GM23338 (cell line): ENCODE measurements at regions not wholly inside any gene's neighbourhood (a gene's known extent, or its start where the extent isn't known, plus 50 kb on each side); places are given as distances from the start of the nearest gene placed in this dataset.

Experiments used
- ATAC-seq: fragments of 200-7000 bp; cut with Tn5 transposase; 3 replicates; pipeline ENCODE4 v1.9.1; 2020
- DNase-seq: peaks from one replicate; pipeline ENCODE4 v3.0.0-alpha.2; 2015; ENCODE audit warnings: low spot score
- H2AFZ ChIP-seq: fragments of 200-600 bp; sonication (generic); 2 replicates; pipeline ENCODE4 v1.8.0; 2016; ENCODE audit warnings: antibody characterized with exemption, mild to moderate bottlenecking, moderate library complexity
- H3F3A ChIP-seq: fragments of 200-600 bp; sonication (generic); replicated peaks from 2 replicates; pipeline ENCODE4 v1.8.0; 2017; ENCODE audit warnings: antibody characterized with exemption, mixed run types, low read depth
- H3K27ac ChIP-seq: fragments of 200-600 bp; sonication (generic); 2 replicates; pipeline ENCODE4 v1.6.1; 2016; ENCODE audit warnings: low read depth
- H3K27me3 ChIP-seq: fragments of 200-600 bp; sonication (generic); 2 replicates; pipeline ENCODE4 v1.8.0; 2016; ENCODE audit warnings: mild to moderate bottlenecking, mixed run types, moderate library complexity; ENCODE audit not compliant: insufficient read depth
- H3K36me3 ChIP-seq: fragments of 200-600 bp; sonication (generic); 2 replicates; pipeline ENCODE4 v1.8.0; 2016; ENCODE audit warnings: mild to moderate bottlenecking; ENCODE audit not compliant: insufficient read depth
- H3K4me1 ChIP-seq: fragments of 200-600 bp; sonication (generic); 2 replicates; pipeline ENCODE4 v1.8.0; 2016; ENCODE audit warnings: mild to moderate bottlenecking, moderate library complexity; ENCODE audit not compliant: insufficient read depth
- H3K4me2 ChIP-seq: fragments of 200-600 bp; sonication (generic); 2 replicates; pipeline ENCODE4 v1.7.1; 2017; ENCODE audit warnings: mixed run types
- H3K4me3 ChIP-seq: fragments of 200-600 bp; sonication (generic); 2 replicates; pipeline ENCODE4 v1.6.1; 2016; ENCODE audit warnings: mixed run types
- H3K79me2 ChIP-seq: fragments of 200-600 bp; sonication (generic); replicated peaks from 2 replicates; pipeline ENCODE4 v1.8.0; 2017; ENCODE audit warnings: mild to moderate bottlenecking; ENCODE audit not compliant: insufficient read depth
- H3K9me2 ChIP-seq: fragments of 200-600 bp; sonication (generic); 2 replicates; pipeline ENCODE4 v1.8.0; 2017; ENCODE audit not compliant: insufficient read depth
- H4K20me1 ChIP-seq: fragments of 200-600 bp; sonication (generic); replicated peaks from 2 replicates; pipeline ENCODE4 v1.8.0; 2017; ENCODE audit warnings: mild to moderate bottlenecking; ENCODE audit not compliant: insufficient read depth
- H3K27ac Mint-ChIP-seq: 2 replicates; pipeline ENCODE4 v1.8.0; 2020; ENCODE audit warnings: inconsistent platforms, mild to moderate bottlenecking, moderate library complexity, mixed read lengths
- H3K27me3 Mint-ChIP-seq: 3 replicates; pipeline ENCODE4 v1.8.0; 2022; ENCODE audit warnings: low read depth, mild to moderate bottlenecking, moderate library complexity, mixed read lengths, inconsistent platforms; ENCODE audit not compliant: insufficient read depth, poor library complexity
- H3K36me3 Mint-ChIP-seq: 3 replicates; pipeline ENCODE4 v1.8.0; 2021; ENCODE audit warnings: low read depth, mild to moderate bottlenecking, inconsistent platforms, moderate library complexity, mixed read lengths
- H3K4me1 Mint-ChIP-seq: 3 replicates; pipeline ENCODE4 v1.8.0; 2020; ENCODE audit warnings: mild to moderate bottlenecking, inconsistent platforms, mixed read lengths
- H3K4me3 Mint-ChIP-seq: 3 replicates; pipeline ENCODE4 v1.8.0; 2021; ENCODE audit warnings: moderate library complexity, mild to moderate bottlenecking, inconsistent platforms, mixed read lengths
- H3K9me3 Mint-ChIP-seq: 3 replicates; pipeline ENCODE4 v1.8.0; 2020; ENCODE audit warnings: moderate library complexity, mild to moderate bottlenecking, inconsistent platforms, mixed read lengths
- CREB1 ChIP-seq: fragments of 250-450 bp; sonication (Bioruptor Pico); IDR thresholded peaks from 2 replicates; pipeline ENCODE4 v1.5.0; 2020; ENCODE audit warnings: low read depth, mild to moderate bottlenecking, moderate library complexity
- ETS1 ChIP-seq: IDR thresholded peaks from 2 replicates; pipeline ENCODE4 v1.6.1; 2016; ENCODE audit warnings: antibody characterized with exemption
- EZH2 ChIP-seq: fragments of 200-600 bp; sonication (generic); IDR thresholded peaks from one replicate; pipeline ENCODE4 v1.8.0; 2017; ENCODE audit warnings: antibody characterized with exemption, mild to moderate bottlenecking, low read depth; ENCODE audit not compliant: unreplicated experiment
- EZH2phosphoT487 ChIP-seq: fragments of 200-600 bp; sonication (generic); IDR thresholded peaks from one replicate; pipeline ENCODE4 v1.8.1; 2018; ENCODE audit warnings: antibody characterized with exemption; ENCODE audit not compliant: unreplicated experiment
- JUNB ChIP-seq: IDR thresholded peaks from one replicate; pipeline ENCODE4 v1.6.1; 2016; ENCODE audit warnings: antibody characterized with exemption; ENCODE audit not compliant: unreplicated experiment
- POLR2AphosphoS5 ChIP-seq: IDR thresholded peaks from 2 replicates; pipeline ENCODE4 v1.6.1; 2016; ENCODE audit warnings: antibody characterized with exemption, low read depth
- STAT1 ChIP-seq: IDR thresholded peaks from one replicate; pipeline ENCODE4 v1.6.1; 2016; ENCODE audit warnings: antibody characterized with exemption; ENCODE audit not compliant: unreplicated experiment
- ZNF462 ChIP-seq: fragments of 250-450 bp; sonication (Bioruptor Pico); IDR thresholded peaks from 2 replicates; pipeline ENCODE4 v1.5.0; 2020; ENCODE audit warnings: mild to moderate bottlenecking, moderate library complexity
- TF ChIP-seq, protein P1 (sequence below): IDR thresholded peaks from one replicate; pipeline ENCODE4 v1.6.1; 2018; ENCODE audit warnings: antibody characterized with exemption; ENCODE audit not compliant: unreplicated experiment
- TF ChIP-seq, protein P2 (sequence below), 2 experiments: fragments of 200-600 bp in 1 of 2; sonication (generic) in 1 of 2; conservative IDR thresholded peaks; 2 replicates each; pipeline versions ENCODE4 v1.5.1 to v1.6.1; 2016 to 2017; ENCODE audit warnings: antibody characterized with exemption in 2 of 2, low read depth in 2 of 2, mild to moderate bottlenecking in 2 of 2, moderate library complexity in 1 of 2

- Histone ChIP-seq H2AFZ (no peak overlapping the region), H4K20me1 (no peaks in the 10 kb centered on the region), H3K27me3 (no peaks in the 10 kb centered on the region), H3K4me2 (no peak overlapping the region), H3K27ac (no peak overlapping the region), H3F3A (no peaks in the 10 kb centered on the region), H3K36me3 (no peaks in the 10 kb centered on the region), H3K4me1 (no peaks in the 10 kb centered on the region), H3K79me2 (no peaks in the 10 kb centered on the region), H3K9me2 (peaks cover 7% of the 10 kb centered on the region; the same call in 1 of the 2 replicates), H3K4me3 (no peak overlapping the region)
- Mint-ChIP-seq H3K9me3 (peaks cover 15% of the 10 kb centered on the region), H3K36me3 (peaks cover 10% of the 10 kb centered on the region; the same call in 2 of the 3 replicates), H3K4me3 (no peak overlapping the region), H3K4me1 (0 out of 3 replicates have a peak, but pooled peaks cover 3% of the 10 kb centered on the region), H3K27ac (no peak overlapping the region), H3K27me3 (no peaks in the 10 kb centered on the region)
- DNase-seq: no peak
- ATAC-seq: no peak
- no peak for TF ChIP-seq ETS1
- no peak for TF ChIP-seq ZNF462 (CRISPR knock-in tag)
- TF ChIP-seq POLR2AphosphoS5: no peak
- TF ChIP-seq, protein P1, sequence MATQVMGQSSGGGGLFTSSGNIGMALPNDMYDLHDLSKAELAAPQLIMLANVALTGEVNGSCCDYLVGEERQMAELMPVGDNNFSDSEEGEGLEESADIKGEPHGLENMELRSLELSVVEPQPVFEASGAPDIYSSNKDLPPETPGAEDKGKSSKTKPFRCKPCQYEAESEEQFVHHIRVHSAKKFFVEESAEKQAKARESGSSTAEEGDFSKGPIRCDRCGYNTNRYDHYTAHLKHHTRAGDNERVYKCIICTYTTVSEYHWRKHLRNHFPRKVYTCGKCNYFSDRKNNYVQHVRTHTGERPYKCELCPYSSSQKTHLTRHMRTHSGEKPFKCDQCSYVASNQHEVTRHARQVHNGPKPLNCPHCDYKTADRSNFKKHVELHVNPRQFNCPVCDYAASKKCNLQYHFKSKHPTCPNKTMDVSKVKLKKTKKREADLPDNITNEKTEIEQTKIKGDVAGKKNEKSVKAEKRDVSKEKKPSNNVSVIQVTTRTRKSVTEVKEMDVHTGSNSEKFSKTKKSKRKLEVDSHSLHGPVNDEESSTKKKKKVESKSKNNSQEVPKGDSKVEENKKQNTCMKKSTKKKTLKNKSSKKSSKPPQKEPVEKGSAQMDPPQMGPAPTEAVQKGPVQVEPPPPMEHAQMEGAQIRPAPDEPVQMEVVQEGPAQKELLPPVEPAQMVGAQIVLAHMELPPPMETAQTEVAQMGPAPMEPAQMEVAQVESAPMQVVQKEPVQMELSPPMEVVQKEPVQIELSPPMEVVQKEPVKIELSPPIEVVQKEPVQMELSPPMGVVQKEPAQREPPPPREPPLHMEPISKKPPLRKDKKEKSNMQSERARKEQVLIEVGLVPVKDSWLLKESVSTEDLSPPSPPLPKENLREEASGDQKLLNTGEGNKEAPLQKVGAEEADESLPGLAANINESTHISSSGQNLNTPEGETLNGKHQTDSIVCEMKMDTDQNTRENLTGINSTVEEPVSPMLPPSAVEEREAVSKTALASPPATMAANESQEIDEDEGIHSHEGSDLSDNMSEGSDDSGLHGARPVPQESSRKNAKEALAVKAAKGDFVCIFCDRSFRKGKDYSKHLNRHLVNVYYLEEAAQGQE: no peak
- no peak for TF ChIP-seq EZH2
- no peak for TF ChIP-seq EZH2phosphoT487
- TF ChIP-seq, protein P2, sequence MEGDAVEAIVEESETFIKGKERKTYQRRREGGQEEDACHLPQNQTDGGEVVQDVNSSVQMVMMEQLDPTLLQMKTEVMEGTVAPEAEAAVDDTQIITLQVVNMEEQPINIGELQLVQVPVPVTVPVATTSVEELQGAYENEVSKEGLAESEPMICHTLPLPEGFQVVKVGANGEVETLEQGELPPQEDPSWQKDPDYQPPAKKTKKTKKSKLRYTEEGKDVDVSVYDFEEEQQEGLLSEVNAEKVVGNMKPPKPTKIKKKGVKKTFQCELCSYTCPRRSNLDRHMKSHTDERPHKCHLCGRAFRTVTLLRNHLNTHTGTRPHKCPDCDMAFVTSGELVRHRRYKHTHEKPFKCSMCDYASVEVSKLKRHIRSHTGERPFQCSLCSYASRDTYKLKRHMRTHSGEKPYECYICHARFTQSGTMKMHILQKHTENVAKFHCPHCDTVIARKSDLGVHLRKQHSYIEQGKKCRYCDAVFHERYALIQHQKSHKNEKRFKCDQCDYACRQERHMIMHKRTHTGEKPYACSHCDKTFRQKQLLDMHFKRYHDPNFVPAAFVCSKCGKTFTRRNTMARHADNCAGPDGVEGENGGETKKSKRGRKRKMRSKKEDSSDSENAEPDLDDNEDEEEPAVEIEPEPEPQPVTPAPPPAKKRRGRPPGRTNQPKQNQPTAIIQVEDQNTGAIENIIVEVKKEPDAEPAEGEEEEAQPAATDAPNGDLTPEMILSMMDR (conservative IDR thresholded peaks at IDR 0.05; ENCODE audit: low read depth in 2 of 2): no peak
- TF ChIP-seq STAT1: no peak
- TF ChIP-seq JUNB: no peak
- no peak for TF ChIP-seq CREB1 (CRISPR knock-in tag)
Observed at GRCh38 chr13:109454167-109454917, 332.0 kb downstream of the IRS2 start.
